ENCODE measurements at regions not wholly inside any gene's neighbourhood (a gene's known extent, or its start where the extent isn't known, plus 50 kb on each side); places are given as distances from the start of the nearest gene placed in this dataset.

DNA sequence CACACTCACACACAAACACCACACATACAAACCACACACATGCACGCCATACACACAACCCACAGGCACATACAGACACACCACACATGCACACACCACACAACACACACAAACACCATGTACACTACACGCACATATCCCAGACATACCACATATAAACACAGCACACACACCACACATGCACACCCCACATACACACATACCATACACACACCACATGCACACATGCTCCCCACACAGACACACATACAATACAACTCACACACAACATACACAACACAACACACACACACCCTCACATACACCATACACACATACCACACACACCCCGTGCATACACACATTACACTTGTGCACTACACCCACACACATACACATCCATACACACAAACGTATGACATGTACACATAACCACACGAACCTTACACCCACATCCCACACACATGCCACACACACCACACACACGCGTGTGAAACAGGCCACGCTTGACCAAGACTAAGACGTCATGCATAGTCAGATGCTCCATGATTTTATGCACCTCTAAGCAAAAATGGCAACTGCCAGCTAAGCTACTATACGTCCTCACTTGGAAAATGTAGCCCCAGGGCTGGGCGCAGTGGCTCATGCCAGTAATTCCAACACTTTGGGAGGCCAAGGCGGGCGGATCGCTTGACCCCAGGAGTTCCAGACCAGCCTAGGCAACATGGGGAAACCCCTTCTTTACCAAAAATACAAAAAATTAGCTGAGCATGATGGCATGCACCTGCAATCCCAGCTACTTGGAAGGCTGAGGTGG lies 77.4 kb upstream of the TMPRSS2 start:
- WGBS, 2 experiments (ENCODE audit: extremely low coverage in 1 of 2, insufficient coverage in 1 of 2, insufficient read length in 1 of 2, insufficient replicate concordance in 2 of 2, low coverage in 1 of 2, low lambda C conversion rate in 2 of 2, missing lambda C conversion rate in 1 of 2): 90% methylated on average over 14 of the region's 14 CpGs; no CpG with 5 or more reads in 1 of the 2 experiments
- Histone ChIP-seq H3K4ac (replicated peaks; ENCODE audit: insufficient read length, low read depth, low read length) (peak overlapping the region; percentile 65), H4K8ac (ENCODE audit: extremely low read depth, insufficient read depth, low read length) (peak overlapping the region; percentile 51), H3K4me1 (replicated peaks in 1 of 4; ENCODE audit: control insufficient read depth in 3 of 4, insufficient read depth in 4 of 4, low read length in 3 of 4) (peaks cover 3 to 10% (median 6%) of the 10 kb centered on the region in 4 experiments; a peak in 5 of 7 replicates), H3K18ac (ENCODE audit: extremely low read depth, low read length) (no peak overlapping the region), H3K23me2 (ENCODE audit: low read depth, low read length) (peaks cover 15% of the 10 kb centered on the region; the same call in 1 of the 2 replicates), H2BK15ac (ENCODE audit: low read length) (peak overlapping the region; percentile 5; the same call in 1 of the 2 replicates), H2BK120ac (replicated peaks; ENCODE audit: low read depth, low read length) (peak overlapping the region; percentile 21), H2BK20ac (ENCODE audit: low read length) (0 out of 2 replicates have a peak overlapping the region, but pooled peaks have one; percentile 13), H3K27ac (ENCODE audit: low read depth, low read length) (no peak overlapping the region), H3K27me3 (replicated peaks in 1 of 4; ENCODE audit: control insufficient read depth in 3 of 4, extremely low read depth in 1 of 4, insufficient read depth in 3 of 4, low read length in 3 of 4) (no peaks in the 10 kb centered on the region; a peak in 1 of 7 replicates), H3K23ac (ENCODE audit: insufficient read length) (no peak overlapping the region), H3K36me3 (ENCODE audit: control insufficient read depth in 2 of 4, insufficient read depth in 4 of 4, low read length in 3 of 4) (no peaks in the 10 kb centered on the region), H3K9ac (replicated peaks in 1 of 4; ENCODE audit: extremely low read depth in 1 of 4, low read depth in 3 of 4, low read length in 3 of 4) (no peak overlapping the region), H3K9me3 (ENCODE audit: insufficient read depth in 2 of 2, low read depth in 1 of 2, low read length in 1 of 2) (no peaks in the 10 kb centered on the region; a peak in 1 of 4 replicates), H4K5ac (ENCODE audit: insufficient read length, low read depth, low read length) (no peak overlapping the region), H3K4me3 (ENCODE audit: extremely low read depth in 1 of 4, insufficient read depth in 2 of 4, low read depth in 3 of 4, low read length in 4 of 4) (no peak overlapping the region), H3K56ac (replicated peaks; ENCODE audit: insufficient read length, low read depth, low read length) (peak overlapping the region; percentile 98), H3K79me1 (ENCODE audit: low read depth, low read length) (peaks cover 5% of the 10 kb centered on the region), H2AFZ (ENCODE audit: low read length) (no peak overlapping the region), H2BK12ac (ENCODE audit: low read depth, low read length) (peak overlapping the region; percentile 32; the same call in 1 of the 2 replicates), H3K14ac (ENCODE audit: insufficient read length) (peak overlapping the region; percentile 1), H3K79me2 (ENCODE audit: control insufficient read depth in 1 of 2, insufficient read depth in 2 of 2, low read length in 2 of 2) (no peaks in the 10 kb centered on the region), H4K20me1 (replicated peaks in 1 of 2; ENCODE audit: control insufficient read depth in 1 of 2, insufficient read depth in 2 of 2, low read length in 2 of 2) (peaks cover 0 to 13% of the 10 kb centered on the region in 2 experiments), H2AK5ac (ENCODE audit: low read depth, low read length) (peak overlapping the region; percentile 94), H4K91ac (replicated peaks; ENCODE audit: insufficient read length, low read length) (peak overlapping the region; percentile 44), H2BK5ac (ENCODE audit: low read depth, low read length) (no peak overlapping the region), H3K4me2 (ENCODE audit: insufficient read depth in 1 of 2, low read depth in 2 of 2, low read length in 2 of 2) (no peak overlapping the region)
- POLR2A ChIA-PET (ENCODE audit: partially characterized antibody): no interaction called here
- TF ChIP-seq TAF7 (optimal IDR thresholded peaks at IDR 0.05; ENCODE audit: borderline replicate concordance, low read depth, low read length) (no peak), EGR1 (IDR thresholded peaks at IDR 0.05; ENCODE audit: borderline replicate concordance, low read depth, low read length) (no peak)
- TF ChIP-seq, protein P1, sequence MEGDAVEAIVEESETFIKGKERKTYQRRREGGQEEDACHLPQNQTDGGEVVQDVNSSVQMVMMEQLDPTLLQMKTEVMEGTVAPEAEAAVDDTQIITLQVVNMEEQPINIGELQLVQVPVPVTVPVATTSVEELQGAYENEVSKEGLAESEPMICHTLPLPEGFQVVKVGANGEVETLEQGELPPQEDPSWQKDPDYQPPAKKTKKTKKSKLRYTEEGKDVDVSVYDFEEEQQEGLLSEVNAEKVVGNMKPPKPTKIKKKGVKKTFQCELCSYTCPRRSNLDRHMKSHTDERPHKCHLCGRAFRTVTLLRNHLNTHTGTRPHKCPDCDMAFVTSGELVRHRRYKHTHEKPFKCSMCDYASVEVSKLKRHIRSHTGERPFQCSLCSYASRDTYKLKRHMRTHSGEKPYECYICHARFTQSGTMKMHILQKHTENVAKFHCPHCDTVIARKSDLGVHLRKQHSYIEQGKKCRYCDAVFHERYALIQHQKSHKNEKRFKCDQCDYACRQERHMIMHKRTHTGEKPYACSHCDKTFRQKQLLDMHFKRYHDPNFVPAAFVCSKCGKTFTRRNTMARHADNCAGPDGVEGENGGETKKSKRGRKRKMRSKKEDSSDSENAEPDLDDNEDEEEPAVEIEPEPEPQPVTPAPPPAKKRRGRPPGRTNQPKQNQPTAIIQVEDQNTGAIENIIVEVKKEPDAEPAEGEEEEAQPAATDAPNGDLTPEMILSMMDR (IDR thresholded peaks at IDR 0.05; ENCODE audit: control extremely low read depth in 1 of 3, insufficient read depth in 1 of 3, low read depth in 1 of 3, low read length in 3 of 3): no peak
- CTCF ChIA-PET (ENCODE audit: partially characterized antibody): interaction anchor here (1.3 kb wide), 1 partner anchor 174 kb away, joined by 5 read pairs; no protein-coding TSS in a partner anchor
- FAIRE-seq: no peak
- DNase-seq (ENCODE audit: low read depth in 1 of 2, low spot score in 2 of 2): no peak

Data from H1 (cell line).